WTC11 (cell line): ENCODE measurements at regions not wholly inside any gene's neighbourhood (a gene's known extent, or its start where the extent isn't known, plus 50 kb on each side); places are given as distances from the start of the nearest gene placed in this dataset.

Experiments
- ATAC-seq: fragments of 200-7000 bp; cut with Tn5 transposase; 2 replicates; pipeline ENCODE4 v1.10.0; 2021; ENCODE audit warnings: mild to moderate bottlenecking, moderate library complexity
- CTCF ChIA-PET: fragments of 300-600 bp; sonication (Branson Sonifier 250); formaldehyde crosslinking; loops from one replicate; lab custom pipeline; 2021; ENCODE audit warnings: antibody characterized with exemption; lab: Charles Lee
- POLR2A ChIA-PET: fragments of 350-600 bp; sonication (Branson Sonifier 250); formaldehyde crosslinking; loops from one replicate; lab custom pipeline; 2021; ENCODE audit warnings: antibody characterized with exemption; lab: Charles Lee
- DNase-seq: peaks from one replicate; pipeline ENCODE4 v3.0.0; 2021; ENCODE audit warnings: low spot score
- H3K27ac Mint-ChIP-seq: 2 replicates; pipeline ENCODE4 v1.8.0; 2021; ENCODE audit warnings: mixed read lengths
- H3K27me3 Mint-ChIP-seq: 2 replicates; pipeline ENCODE4 v1.8.0; 2021; ENCODE audit warnings: low read depth, mild to moderate bottlenecking, moderate library complexity, mixed read lengths
- H3K36me3 Mint-ChIP-seq: 2 replicates; pipeline ENCODE4 v1.8.0; 2021; ENCODE audit warnings: mixed read lengths
- H3K4me1 Mint-ChIP-seq: 2 replicates; pipeline ENCODE4 v1.8.0; 2022; ENCODE audit warnings: mixed read lengths
- H3K4me3 Mint-ChIP-seq: 2 replicates; pipeline ENCODE4 v1.8.0; 2021; ENCODE audit warnings: mild to moderate bottlenecking, moderate library complexity, mixed read lengths
- H3K9me3 Mint-ChIP-seq: 2 replicates; pipeline ENCODE4 v1.8.0; 2021; ENCODE audit warnings: mixed read lengths
- AFF4 ChIP-seq: sonication (generic); formaldehyde crosslinking; IDR thresholded peaks from 2 replicates; pipeline ENCODE4 v1.8.1; 2023; ENCODE audit warnings: mild to moderate bottlenecking, missing genetic modification reagents, borderline replicate concordance
- ARID4B ChIP-seq: sonication (generic); formaldehyde crosslinking; IDR thresholded peaks from 2 replicates; pipeline ENCODE4 v1.8.0; 2023; ENCODE audit warnings: missing genetic modification reagents, mild to moderate bottlenecking, borderline replicate concordance
- ATF1 ChIP-seq: sonication (generic); formaldehyde crosslinking; IDR thresholded peaks from 2 replicates; pipeline ENCODE4 v1.8.1; 2023; ENCODE audit warnings: mild to moderate bottlenecking, moderate library complexity, missing genetic modification reagents
- CREM ChIP-seq: sonication (generic); formaldehyde crosslinking; IDR thresholded peaks from 2 replicates; pipeline ENCODE4 v1.8.1; 2022; ENCODE audit warnings: mild to moderate bottlenecking, missing genetic modification reagents, moderate library complexity
- FOXJ3 ChIP-seq: sonication (generic); formaldehyde crosslinking; IDR thresholded peaks from 2 replicates; pipeline ENCODE4 v1.9.0; 2021; ENCODE audit warnings: missing genetic modification reagents, mild to moderate bottlenecking, borderline replicate concordance
- GABPB1 ChIP-seq: sonication (generic); formaldehyde crosslinking; IDR thresholded peaks from 2 replicates; pipeline ENCODE4 v1.8.1; 2023; ENCODE audit warnings: mild to moderate bottlenecking, missing genetic modification reagents
- GRHL2 ChIP-seq: fragments of 250-450 bp; sonication (Bioruptor Pico); IDR thresholded peaks from 2 replicates; pipeline ENCODE4 v1.8.0; 2022; ENCODE audit warnings: mild to moderate bottlenecking, moderate library complexity; ENCODE audit not compliant: insufficient replicate concordance, severe bottlenecking
- HMGA2 ChIP-seq: fragments of 250-450 bp; sonication (Bioruptor Pico); IDR thresholded peaks from 2 replicates; pipeline ENCODE4 v1.4.0; 2021; ENCODE audit warnings: mild to moderate bottlenecking, moderate library complexity
- MXD4 ChIP-seq: fragments of 250-450 bp; sonication (Bioruptor Pico); IDR thresholded peaks from 2 replicates; pipeline ENCODE4 v1.8.0; 2021; ENCODE audit warnings: mild to moderate bottlenecking, moderate library complexity, borderline replicate concordance
- NFATC4 ChIP-seq: fragments of 250-450 bp; sonication (Bioruptor Pico); IDR thresholded peaks from 2 replicates; pipeline ENCODE4 v1.9.0; 2021; ENCODE audit warnings: mild to moderate bottlenecking
- NR1H2 ChIP-seq: sonication (generic); formaldehyde crosslinking; IDR thresholded peaks from 2 replicates; pipeline ENCODE4 v1.9.0; 2021; ENCODE audit warnings: mild to moderate bottlenecking, moderate library complexity, missing genetic modification reagents
- PRRX2 ChIP-seq: fragments of 250-450 bp; sonication (Bioruptor Pico); IDR thresholded peaks from 2 replicates; pipeline ENCODE4 v1.8.0; 2021; ENCODE audit warnings: mild to moderate bottlenecking
- RELA ChIP-seq: sonication (generic); formaldehyde crosslinking; IDR thresholded peaks from 2 replicates; pipeline ENCODE4 v1.8.1; 2022; ENCODE audit warnings: missing genetic modification reagents, mild to moderate bottlenecking, borderline replicate concordance
- SMAD3 ChIP-seq: sonication (generic); formaldehyde crosslinking; IDR thresholded peaks from 2 replicates; pipeline ENCODE4 v1.8.0; 2022; ENCODE audit warnings: missing genetic modification reagents, mild to moderate bottlenecking, borderline replicate concordance
- SP1 ChIP-seq: sonication (generic); formaldehyde crosslinking; conservative IDR thresholded peaks from 2 replicates; pipeline ENCODE4 v1.8.1; 2022; ENCODE audit warnings: missing genetic modification reagents
- TCF7 ChIP-seq: sonication (generic); formaldehyde crosslinking; IDR thresholded peaks from 2 replicates; pipeline ENCODE4 v1.8.0; 2022; ENCODE audit warnings: mild to moderate bottlenecking, low read depth, missing genetic modification reagents, moderate library complexity
- TEAD4 ChIP-seq: sonication (generic); formaldehyde crosslinking; IDR thresholded peaks from 2 replicates; pipeline ENCODE4 v1.8.0; 2022; ENCODE audit warnings: mild to moderate bottlenecking, missing genetic modification reagents
- ZBTB21 ChIP-seq: sonication (generic); formaldehyde crosslinking; IDR thresholded peaks from 2 replicates; pipeline ENCODE4 v1.8.1; 2023; ENCODE audit warnings: mild to moderate bottlenecking, missing genetic modification reagents, borderline replicate concordance
- ZNF232 ChIP-seq: sonication (generic); formaldehyde crosslinking; IDR thresholded peaks from 2 replicates; pipeline ENCODE4 v1.8.0; 2022; ENCODE audit warnings: mild to moderate bottlenecking, missing genetic modification reagents
- ZNF263 ChIP-seq: sonication (generic); formaldehyde crosslinking; IDR thresholded peaks from 2 replicates; pipeline ENCODE4 v1.8.1; 2022; ENCODE audit warnings: low read depth, mild to moderate bottlenecking, moderate library complexity, missing genetic modification reagents
- ZNF396 ChIP-seq: fragments of 250-450 bp; sonication (Bioruptor Pico); IDR thresholded peaks from 2 replicates; pipeline ENCODE4 v1.8.0; 2021; ENCODE audit warnings: mild to moderate bottlenecking, moderate library complexity, borderline replicate concordance
- ZNF512 ChIP-seq: sonication (generic); formaldehyde crosslinking; IDR thresholded peaks from 2 replicates; pipeline ENCODE4 v1.8.1; 2022; ENCODE audit warnings: missing genetic modification reagents, borderline replicate concordance
- TF ChIP-seq, protein P1 (sequence below): sonication (generic); formaldehyde crosslinking; IDR thresholded peaks from 2 replicates; pipeline ENCODE4 v1.8.0; 2022; ENCODE audit warnings: mild to moderate bottlenecking, missing genetic modification reagents

DNA sequence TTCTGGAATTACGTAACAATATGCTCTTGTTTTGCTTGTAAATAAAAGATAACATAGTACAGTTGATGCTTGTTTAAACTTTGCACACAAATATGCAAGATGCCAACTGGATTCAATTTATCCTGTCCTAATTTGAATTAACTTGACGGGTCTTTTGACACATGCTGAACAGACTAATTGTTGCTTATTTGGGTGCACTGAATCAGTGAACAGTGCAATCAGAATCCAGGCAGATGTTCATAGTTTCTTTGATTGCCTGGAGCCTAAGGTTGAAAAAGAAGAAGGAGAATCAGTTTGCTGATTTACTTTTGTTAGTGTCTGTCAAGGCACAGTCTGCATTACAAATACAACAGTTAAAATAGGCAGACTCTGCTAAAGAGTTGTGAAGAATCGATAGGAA, 307.9 kb downstream of the COL11A1 start:
- CTCF ChIA-PET, result no interaction called here
- TF ChIP-seq TEAD4 (CRISPR knock-in tag) (no peak), RELA (CRISPR knock-in tag) (no peak), SP1 (CRISPR knock-in tag) (no peak), SMAD3 (CRISPR knock-in tag) (no peak)
- no peaks in the 10 kb centered on the region for H3K4me1 Mint-ChIP-seq
- H3K27ac Mint-ChIP-seq, result no peak overlapping the region
- POLR2A ChIA-PET, result no interaction called here
- peaks cover 10% of the 10 kb centered on the region for H3K9me3 Mint-ChIP-seq
- H3K4me3 Mint-ChIP-seq, result no peak overlapping the region
- no peaks in the 10 kb centered on the region for H3K36me3 Mint-ChIP-seq
- no peaks in the 10 kb centered on the region for H3K27me3 Mint-ChIP-seq
- DNase-seq (no peak), ATAC-seq (no peak)

DNA sequence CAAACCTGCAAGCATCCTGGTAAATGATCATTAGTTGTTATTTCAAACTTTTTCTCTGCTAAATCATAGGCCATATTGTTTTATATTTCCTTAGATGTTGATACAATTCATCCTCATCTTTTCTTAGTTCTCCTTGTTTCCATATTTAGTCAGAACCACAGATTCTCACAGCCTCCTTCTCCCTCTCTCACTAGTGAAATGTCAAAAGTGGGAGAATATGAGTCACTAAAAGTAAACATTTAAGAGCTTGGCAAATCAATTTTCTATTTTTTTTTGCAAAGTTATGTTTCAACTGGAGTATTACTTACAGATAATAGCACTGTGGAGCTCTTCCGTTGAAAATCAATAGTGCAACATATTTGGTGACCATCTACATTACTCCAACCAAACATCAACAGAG, 308.8 kb downstream of the COL11A1 start:
- no peak overlapping the region for H3K4me3 Mint-ChIP-seq
- DNase-seq (no peak), ATAC-seq (no peak)
- no peaks in the 10 kb centered on the region for H3K4me1 Mint-ChIP-seq
- H3K27me3 Mint-ChIP-seq, result no peaks in the 10 kb centered on the region
- CTCF ChIA-PET, result no interaction called here
- H3K9me3 Mint-ChIP-seq, result peaks cover under 1% of the 10 kb centered on the region
- H3K36me3 Mint-ChIP-seq, result no peaks in the 10 kb centered on the region
- TF ChIP-seq RELA (CRISPR knock-in tag), result no peak
- no peak for TF ChIP-seq GRHL2 (CRISPR knock-in tag)
- no peak for TF ChIP-seq ATF1
- TF ChIP-seq MXD4 (CRISPR knock-in tag), result no peak
- TF ChIP-seq PRRX2, result no peak
- TF ChIP-seq ZNF396 (CRISPR knock-in tag), result no peak
- no peak for TF ChIP-seq FOXJ3 (CRISPR knock-in tag)
- no peak for TF ChIP-seq NR1H2 (CRISPR knock-in tag)
- no peak for TF ChIP-seq AFF4 (CRISPR knock-in tag)
- TF ChIP-seq, protein P1, sequence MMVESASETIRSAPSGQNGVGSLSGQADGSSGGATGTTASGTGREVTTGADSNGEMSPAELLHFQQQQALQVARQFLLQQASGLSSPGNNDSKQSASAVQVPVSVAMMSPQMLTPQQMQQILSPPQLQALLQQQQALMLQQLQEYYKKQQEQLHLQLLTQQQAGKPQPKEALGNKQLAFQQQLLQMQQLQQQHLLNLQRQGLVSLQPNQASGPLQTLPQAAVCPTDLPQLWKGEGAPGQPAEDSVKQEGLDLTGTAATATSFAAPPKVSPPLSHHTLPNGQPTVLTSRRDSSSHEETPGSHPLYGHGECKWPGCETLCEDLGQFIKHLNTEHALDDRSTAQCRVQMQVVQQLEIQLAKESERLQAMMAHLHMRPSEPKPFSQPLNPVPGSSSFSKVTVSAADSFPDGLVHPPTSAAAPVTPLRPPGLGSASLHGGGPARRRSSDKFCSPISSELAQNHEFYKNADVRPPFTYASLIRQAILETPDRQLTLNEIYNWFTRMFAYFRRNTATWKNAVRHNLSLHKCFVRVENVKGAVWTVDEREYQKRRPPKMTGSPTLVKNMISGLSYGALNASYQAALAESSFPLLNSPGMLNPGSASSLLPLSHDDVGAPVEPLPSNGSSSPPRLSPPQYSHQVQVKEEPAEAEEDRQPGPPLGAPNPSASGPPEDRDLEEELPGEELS (CRISPR knock-in tag), result no peak
- TF ChIP-seq NFATC4, result no peak
- TF ChIP-seq ARID4B (CRISPR knock-in tag), result no peak
- TF ChIP-seq ZNF512 (CRISPR knock-in tag), result no peak
- no peak for TF ChIP-seq GABPB1
- TF ChIP-seq HMGA2 (CRISPR knock-in tag), result no peak
- no peak for TF ChIP-seq ZNF232 (CRISPR knock-in tag)
- no peak for TF ChIP-seq CREM
- no peak for TF ChIP-seq ZBTB21 (CRISPR knock-in tag)
- TF ChIP-seq TCF7 (CRISPR knock-in tag), result no peak
- TF ChIP-seq ZNF263 (CRISPR knock-in tag), result no peak
- POLR2A ChIA-PET, result no interaction called here
- no peak overlapping the region for H3K27ac Mint-ChIP-seq
